ENCODE measurements at regions not wholly inside any gene's neighbourhood (a gene's known extent, or its start where the extent isn't known, plus 50 kb on each side); places are given as distances from the start of the nearest gene placed in this dataset.

DNA sequence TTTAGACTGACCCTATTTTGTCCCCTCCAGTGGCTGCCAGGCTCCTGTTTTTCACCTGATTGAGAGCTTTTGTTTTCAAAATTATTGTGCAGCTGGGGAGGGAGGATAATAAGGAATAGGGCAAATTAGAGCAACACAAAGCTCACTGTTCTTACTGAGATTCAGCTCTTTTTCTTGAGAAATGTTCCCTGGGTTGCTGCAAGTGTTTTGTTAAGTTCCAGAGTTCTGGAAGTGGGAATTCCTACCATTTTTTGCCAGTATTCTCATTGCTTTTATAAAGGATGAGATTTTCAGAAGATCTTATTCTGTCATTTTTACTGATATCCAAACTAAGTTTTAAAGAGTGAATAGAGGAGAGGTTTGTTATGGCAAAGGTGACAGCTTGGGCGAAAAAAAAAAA lies 417.7 kb downstream of the SIPA1L2 start:
- DNase-seq: no peak

DNA sequence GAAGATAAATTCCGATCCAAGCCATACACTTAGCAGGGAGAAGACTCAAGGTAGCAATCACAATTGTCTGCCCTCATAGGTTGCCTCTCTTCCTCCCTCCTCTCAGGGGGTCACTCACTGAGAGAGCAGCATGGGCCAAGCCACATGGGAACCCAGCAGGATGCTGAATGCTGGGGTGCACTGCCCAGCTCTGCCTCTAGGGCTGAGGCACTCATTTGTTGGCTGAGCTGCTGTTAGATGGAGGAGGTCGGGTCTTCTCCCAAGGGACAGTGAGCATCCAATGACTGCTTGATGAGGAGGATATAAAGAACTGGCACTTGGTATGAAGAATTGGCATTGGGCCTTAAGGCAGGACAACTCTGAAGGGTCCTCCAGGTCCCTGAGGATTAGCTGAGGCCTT lies 418.8 kb downstream of the SIPA1L2 start:
- DNase-seq: no peak

DNA sequence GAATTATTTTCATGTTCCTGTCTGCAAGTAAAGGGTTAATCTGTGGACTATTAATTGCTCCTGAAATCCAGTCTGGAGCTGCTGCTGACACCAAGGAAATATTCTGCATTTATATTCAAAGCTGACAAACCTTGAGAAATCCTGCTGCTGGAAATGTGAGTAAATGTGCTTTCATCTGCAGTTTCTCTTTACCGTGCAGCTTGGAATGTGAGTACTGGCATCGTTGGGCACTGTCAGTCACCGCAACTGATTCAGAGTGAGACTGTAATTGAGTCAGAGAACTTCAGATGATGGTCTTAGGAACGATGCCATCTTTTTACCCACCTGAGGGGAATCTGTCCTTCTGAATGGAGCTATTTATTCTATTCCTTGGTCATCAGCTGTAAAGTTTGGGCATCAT lies 420.6 kb downstream of the SIPA1L2 start:
- no peak for DNase-seq

DNA sequence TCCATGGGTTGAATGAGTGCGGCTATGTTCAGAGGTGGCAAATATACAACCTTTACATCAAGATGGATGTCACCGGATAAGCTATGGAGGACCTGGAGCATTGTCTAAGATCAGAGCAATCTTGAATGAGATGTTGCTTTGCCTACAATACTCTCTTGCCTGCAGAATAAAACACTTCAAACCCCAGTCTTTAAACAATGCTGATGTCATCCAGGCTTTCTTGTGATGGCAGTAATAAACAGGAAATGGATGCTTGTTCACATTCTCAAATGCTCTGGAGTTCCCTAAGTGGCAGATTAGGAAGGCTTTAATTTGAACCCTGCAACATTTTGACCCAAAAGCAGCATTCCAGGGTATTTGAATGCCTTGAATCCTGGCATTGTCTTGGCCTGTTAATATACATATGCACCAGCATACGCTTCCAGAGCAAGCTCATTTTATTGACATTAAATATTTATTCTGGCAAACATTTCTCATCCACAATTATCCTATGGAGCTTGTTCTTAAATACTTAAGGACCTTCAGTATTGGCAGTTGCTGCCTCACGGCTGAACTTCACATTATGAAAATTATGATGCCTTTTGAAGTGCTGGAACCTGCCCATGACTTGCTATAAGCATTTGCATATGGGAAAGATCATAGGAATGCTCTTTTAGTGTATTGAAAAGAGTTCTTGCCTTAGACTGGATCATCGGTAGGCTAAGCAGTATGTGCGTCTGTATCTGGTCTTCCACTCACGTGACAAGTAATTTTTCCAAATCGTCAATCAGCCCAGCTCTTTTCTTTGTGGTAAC lies 422.7 kb downstream of the SIPA1L2 start:
- DNase-seq: no peak

DNA sequence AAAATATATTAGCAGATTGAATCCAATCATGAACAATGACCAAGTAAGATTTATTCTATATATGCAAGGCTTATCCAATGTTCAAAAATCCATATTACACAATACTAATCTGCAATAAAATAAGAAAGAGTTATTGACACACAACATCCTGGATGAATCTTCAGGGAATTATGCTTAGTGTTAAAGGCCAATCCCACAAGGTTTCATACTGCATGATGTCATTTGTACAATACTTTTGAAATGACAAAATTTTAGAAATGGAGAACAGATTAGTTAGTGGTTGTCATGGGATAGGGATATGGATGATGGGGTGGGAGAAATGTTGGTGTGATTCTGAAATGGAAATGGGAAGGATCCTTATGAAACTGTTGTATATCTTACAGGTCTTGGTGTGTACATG lies 425.7 kb downstream of the SIPA1L2 start:
- no peak for DNase-seq

DNA sequence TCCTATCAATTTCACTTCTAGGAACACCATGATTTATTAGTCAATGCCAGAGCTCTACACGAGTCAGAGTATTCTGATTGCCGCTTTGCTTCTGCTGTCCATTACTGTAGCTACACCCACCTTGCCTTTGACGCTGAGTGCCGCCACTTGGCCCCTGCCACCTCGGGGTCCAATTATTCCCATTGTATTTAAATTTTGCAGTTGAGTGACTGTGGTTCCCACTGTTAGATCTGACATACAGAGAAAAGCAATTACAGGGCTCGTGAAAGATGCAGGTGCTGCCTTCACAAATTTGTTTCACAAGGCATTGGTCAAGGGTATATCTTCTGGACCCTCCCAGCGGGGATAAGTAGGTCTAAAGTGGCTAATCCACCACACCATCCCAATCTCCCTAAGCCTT lies 428.9 kb downstream of the SIPA1L2 start:
- no peak for DNase-seq

DNA sequence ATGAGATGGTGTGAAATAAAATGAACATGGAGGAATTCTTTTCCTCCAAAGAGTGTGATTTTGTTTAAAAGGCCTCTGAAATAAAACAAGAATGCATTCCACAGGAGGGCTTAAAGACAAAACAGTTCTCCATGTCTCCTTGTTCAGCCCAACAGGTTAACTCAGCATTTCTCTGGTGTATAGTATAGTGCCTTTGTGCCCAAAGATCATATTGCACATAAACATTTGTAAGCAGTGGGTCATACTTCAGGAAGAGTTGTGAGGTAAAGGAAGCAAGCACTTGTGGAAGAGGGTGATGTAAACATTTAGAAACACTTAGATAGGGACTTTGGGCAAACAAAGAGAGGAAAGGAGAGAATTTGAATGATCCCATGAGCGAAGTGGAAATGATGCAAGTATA lies 433.9 kb downstream of the SIPA1L2 start:
- no peak for DNase-seq

DNA sequence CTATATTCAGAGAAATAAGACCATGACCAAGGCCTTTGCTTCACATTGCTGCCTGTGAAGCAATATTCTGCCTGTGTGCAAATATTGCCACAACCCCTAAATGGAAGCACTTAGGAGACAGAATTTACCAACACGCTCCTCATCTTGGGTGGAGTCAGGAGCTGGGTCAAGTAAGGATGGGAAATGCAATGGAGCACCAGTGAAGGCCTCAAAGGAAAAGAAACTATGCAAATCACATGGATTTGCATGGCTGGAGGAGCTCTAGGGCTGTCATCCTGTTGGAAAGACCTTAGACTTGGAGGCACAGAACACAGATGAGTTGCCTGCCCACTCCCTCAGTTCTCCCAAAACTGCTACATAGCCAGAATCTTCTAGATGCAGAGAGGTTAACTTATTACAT lies 435.5 kb downstream of the SIPA1L2 start:
- no peak for DNase-seq

DNA sequence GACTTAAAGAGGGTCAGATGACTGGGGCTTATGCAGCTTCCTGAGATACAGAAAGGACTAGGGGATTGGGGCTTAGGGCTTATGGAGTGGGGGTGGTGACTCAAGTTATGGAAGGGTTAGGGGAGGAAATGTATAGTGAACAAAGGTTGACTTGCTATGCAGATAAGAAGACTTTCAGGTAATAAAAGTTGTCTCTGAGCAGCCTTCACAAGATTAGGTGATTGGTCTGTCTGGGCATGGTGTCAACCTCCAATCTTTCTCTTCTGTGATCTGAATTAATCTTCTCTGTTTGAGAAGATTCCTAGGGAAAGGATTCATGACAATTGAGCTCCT lies 436.5 kb downstream of the SIPA1L2 start:
- no peak for DNase-seq

DNA sequence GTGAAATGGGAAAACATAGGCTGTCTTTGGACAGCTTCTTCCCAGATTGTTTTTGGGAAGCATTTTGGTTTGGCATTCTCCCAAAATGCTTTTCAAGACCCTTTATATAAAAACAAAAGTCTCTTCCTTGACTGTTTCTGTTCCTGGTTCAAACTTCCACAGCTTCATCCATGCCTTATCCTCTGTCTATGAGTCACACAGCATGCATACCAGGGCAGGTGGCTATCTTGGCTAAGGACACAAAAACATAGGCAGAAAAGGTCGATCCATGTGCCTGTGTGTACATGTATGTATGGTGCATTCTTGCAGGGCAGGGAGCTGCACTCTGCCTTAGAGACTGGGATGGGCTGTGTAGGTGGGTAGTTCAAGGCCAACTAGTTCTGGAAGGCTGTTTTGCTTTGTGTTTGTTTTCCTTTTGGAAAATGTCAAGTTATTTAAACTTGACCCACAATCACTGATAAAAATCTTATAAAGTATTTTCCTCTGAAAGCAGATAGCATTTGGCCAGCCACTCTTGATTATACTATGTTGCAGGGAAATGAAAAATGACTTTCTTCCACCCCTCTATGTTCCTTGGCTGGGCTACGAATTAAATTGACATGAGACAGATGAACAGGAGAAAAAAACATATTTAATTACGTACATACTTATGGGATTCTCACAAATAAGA lies 437.0 kb downstream of the SIPA1L2 start:
- DNase-seq: no peak

DNA sequence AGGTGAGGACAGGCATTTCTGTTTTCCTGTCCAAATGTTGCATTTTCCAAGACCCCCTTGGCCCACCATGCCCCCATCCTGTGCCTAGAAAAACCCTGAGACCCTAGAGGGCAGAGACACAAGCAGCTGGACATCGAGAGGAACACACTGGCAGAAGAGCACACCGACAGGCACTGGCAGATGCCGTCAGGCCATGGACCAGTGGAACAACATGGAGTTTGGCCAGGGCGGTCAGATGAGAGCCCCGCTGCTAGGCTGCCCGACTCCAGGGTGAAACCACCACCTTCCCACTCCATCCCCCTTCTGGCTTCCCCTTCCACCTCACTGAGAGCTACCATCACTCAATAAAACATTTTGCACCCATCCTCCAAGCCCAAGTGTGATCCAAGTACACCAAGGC lies 438.4 kb downstream of the SIPA1L2 start:
- DNase-seq: no peak

DNA sequence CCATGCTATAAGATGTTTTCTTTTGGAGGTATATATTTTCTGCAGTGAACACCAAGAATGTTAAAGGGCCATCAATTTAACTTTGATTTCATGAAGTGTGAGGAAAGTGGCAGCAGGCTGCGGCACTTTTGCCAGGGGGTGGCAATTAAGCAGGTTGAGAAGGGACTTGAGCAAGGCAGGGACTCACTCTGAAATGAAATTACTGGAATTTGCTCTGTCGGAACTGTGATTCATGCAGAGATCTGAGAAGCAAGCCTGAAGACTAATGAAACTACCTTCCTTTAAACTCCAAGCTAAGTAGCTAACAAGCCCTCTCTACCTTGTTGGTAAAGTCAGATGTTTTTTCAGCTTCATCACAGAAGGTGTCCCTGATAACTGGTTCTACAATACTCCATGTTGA lies 441.6 kb downstream of the SIPA1L2 start:
- DNase-seq: no peak

DNA sequence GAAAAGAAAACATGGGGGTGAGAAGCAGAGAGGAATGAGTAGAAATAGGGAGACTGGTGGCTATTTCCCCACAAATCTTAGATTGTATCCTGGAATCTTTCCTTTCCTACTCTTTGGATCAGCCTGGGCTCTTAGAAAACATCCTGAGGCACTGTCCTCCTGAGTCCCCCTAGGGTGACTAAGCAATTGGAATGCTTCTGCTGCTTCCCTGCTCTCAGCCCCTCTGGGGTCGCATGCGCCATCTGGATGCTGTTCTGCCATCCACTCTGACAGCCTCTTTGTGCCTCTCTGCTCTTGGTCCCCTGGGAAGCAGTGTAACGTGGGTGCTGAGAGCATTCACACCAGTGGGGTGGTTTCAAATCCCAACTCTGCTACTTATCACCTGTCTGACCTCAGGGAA lies 443.0 kb downstream of the SIPA1L2 start:
- no peak for DNase-seq

DNA sequence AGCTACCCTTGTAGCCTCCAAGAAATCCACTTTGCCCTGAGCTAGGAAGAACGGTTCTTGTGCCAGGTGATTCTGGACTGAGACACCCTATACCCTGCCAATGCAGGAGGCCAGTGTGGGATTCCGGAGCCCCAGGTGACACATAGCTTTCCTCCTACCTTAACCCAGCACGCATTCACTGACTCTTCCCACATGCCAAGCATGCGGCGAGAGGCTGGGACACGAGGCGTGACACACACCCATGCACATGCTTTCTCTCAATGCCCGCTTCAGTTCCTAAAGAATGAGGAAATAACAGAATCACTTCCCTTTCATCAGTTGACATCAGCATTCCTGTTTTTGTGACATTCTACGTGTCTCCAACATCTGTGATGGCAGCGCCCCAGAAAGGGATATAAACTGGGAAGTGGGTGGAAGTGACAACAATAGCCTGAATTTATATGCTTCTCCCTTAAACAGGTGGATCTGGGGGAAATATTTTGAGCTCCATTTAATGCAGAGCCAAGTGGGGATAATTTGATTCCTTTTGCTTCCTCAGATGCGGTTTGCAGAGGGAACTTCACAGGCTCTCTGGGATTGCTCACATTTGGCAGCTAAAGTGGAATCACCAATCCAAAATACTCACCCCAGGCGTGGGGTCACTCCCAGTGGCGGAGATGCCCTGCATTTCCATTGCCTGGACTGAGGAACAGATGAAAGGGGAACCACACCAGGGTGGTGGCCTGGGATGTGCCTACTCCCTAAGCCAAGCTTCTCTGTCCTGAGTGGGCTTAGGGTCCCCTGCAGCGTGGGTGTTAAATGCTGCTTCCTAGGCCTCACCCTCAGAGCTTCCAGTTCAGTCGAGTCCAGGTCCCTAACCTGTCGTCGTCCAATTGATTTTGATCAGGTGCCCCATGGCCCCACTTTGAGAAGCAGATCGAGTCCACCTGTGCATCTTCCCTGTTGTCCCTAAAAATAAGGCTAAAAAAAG lies 445.1 kb downstream of the SIPA1L2 start:
- peak in 10 of 56 donors; percentile 2 to 31 (median 12) for DNase-seq

DNA sequence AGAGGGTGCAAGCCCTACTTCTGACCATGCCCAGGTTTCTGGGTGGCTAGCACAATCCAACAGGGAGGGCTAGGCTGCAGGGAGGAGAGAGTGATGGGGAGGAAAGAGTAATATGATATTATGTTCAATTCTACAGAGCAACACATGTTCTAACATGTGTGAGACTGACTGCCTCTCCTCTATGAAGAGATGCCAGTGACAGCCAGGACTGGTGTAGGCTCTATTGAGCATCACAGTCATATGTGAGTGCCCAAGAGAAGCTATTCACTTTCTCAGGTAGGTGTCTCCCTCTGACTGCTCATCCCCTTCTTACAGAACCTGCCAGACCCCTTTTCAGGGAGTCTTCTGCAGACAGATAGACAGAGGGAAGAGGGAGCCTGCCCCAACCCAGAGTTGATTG lies 446.1 kb downstream of the SIPA1L2 start:
- DNase-seq: no peak

DNA sequence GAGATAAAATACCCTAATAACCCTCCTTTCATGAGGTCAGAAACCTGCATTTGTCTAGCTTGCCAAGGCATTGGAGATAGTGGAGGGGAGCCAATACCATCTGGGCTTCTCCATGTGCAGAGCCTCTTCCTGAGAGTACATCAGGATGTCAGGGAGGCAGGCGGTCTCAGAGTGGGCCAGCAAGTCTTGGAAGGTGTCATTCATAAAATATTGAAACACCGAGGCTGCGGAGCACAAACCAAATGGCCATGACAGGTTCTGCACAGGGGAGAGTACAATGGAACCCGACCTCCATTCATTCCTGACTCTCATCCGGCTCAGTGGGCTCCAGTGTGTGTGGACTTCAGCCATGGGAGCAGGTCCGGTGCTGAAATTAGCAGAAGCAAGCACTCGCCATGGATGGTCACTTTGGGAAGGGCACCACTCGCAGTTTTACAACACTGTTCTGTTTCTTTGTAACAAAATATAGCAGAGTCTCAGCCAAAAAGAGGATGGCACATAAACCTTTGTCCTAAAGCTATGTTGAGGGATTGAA lies 446.6 kb downstream of the SIPA1L2 start:
- no peak for DNase-seq

DNA sequence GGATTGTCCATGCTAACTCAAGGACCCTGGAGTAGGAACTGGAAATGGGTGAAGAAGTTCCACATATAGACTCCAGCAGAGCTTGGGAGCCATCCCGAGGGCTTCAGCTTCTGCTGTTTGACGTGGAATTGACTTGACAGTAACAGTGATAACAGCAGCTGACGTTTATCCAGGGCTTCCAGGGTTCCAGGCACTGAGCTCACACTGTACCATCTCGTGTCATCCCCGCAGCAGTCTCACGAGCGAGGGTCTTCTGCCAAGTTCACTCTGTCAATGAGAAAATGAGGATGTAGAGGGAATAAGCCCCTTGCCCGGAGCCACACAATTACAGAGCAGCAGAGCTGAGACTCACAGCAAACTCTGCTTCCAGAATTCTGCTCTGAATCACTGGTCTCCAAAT lies 447.7 kb downstream of the SIPA1L2 start:
- DNase-seq: no peak

DNA sequence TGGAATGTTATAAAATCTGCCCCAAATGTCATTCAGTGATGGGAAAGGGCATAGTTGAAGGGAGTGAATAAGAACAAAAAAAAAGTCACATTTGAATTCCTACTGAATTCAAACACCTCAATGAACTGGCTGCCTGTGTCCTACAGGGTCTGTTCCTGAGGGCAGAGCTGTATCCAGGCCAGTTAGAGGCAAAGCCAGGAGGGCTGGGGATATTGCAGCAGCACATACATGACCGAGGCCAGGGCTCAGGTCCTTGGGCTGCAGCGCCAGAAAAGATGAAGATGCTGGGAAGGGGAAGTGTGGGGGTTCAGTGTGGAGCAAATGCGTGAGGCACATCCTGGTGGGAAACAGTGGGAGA lies 449.2 kb downstream of the SIPA1L2 start:
- DNase-seq: no peak

DNA sequence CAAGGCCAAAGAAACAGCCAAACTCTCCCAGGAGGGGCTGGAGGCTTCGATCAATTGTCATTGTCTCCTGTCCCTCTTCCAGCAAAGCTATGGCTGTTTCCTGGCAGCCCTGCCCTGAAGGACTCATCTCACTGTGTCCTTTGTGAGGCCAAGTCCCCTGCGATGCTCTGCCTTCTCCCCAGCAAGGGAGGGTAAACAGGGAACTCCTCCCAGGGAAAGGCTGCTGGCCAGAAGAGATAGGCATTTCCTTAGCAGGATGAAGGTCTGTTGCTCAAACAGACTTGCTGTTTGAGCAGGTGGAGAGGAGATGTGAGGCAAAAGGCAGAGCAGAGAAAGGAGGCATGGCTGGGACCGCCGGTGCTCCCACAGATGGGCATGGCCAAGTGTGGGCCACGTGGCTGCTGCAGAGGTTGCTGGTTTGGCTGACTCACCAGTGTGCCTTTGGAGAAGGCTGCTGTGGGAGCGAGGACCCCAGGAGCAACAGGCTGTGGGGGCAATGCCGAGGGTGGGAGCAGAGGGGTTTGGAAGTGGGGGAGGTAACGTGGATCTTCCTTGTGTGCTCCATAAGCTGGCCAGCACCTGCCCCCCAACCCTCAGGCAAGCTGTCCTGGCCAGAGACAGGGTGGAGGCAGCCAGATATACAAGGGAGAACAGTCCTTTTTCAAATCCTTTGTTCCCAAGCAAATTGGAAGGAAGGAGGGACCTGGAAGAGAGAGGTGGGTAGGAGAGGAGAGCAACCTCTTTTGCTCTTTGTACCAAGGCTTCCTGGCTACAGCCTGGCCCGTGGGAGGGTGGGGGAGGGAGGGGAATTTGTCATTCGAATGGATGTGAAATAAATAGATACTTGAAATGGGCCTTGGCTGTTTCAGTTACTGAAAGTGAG lies 449.8 kb downstream of the SIPA1L2 start:
- DNase-seq: no peak

DNA sequence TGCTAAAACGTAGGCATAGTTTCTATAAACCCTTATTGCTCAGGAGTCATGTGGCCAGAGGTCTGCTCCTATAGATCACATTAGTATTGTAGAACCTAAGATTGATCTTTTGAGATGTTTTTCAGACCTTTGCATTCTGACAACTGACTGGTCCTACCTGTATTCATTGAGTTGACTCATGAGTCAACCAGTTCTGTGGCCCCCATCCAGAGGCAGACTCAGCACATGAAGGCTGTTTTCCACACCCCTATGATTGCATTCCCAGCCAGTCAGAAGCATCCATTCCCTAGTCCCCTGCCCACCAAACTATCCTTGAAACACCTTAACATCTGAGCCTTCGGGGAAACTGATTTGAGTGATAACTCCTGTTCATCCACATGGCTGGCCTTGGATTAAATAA lies 451.7 kb downstream of the SIPA1L2 start:
- no peak for DNase-seq

DNA sequence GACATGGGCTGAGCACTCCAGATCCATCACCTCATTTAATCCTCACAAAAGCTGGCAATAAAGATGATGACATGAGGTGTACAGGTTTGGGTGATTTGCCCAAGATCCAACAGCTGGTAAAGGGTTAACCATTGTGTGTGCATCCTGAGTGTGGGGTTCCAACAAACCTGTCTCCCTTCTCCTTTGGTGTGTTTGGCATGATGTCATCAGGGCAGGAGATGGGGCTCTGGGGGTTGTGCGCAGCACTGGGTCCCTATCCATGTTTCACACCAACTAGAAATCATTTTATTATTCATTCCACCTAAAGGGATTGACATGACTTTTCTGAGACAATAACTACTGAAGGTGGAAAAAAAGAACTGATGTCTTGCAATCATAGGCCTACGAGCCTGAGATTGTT lies 452.5 kb downstream of the SIPA1L2 start:
- DNase-seq: no peak
